GM12872 (cell line): ENCODE measurements at regions not wholly inside any gene's neighbourhood (a gene's known extent, or its start where the extent isn't known, plus 50 kb on each side); places are given as distances from the start of the nearest gene placed in this dataset.

Experiments
- TF ChIP-seq, protein P1 (sequence below): IDR thresholded peaks from 3 replicates; pipeline ENCODE4 v1.5.1; 2011; ENCODE audit warnings: low read depth, mild to moderate bottlenecking, low read length, moderate library complexity; ENCODE audit not compliant: insufficient read depth

DNA sequence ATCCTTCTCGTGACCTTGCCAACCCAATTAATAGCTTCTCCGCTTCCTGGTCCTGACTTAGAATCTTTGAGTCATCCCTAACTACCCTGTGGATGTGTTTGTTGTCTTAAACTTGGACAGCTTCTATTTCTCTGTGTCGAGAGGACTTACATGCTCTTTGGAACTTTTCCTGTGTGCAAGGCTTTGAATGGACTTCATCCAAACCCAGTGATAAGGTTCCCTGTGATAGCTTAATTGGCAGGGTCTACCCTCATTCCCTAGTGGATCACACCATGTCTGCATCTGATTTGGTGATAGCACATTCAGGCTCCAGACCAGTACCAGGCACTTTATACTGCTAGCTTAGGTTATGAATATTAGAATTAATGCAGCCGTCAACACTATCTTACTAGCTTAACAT is 378.2 kb upstream of the KAZN start:
- TF ChIP-seq, protein P1, sequence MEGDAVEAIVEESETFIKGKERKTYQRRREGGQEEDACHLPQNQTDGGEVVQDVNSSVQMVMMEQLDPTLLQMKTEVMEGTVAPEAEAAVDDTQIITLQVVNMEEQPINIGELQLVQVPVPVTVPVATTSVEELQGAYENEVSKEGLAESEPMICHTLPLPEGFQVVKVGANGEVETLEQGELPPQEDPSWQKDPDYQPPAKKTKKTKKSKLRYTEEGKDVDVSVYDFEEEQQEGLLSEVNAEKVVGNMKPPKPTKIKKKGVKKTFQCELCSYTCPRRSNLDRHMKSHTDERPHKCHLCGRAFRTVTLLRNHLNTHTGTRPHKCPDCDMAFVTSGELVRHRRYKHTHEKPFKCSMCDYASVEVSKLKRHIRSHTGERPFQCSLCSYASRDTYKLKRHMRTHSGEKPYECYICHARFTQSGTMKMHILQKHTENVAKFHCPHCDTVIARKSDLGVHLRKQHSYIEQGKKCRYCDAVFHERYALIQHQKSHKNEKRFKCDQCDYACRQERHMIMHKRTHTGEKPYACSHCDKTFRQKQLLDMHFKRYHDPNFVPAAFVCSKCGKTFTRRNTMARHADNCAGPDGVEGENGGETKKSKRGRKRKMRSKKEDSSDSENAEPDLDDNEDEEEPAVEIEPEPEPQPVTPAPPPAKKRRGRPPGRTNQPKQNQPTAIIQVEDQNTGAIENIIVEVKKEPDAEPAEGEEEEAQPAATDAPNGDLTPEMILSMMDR = no peak

DNA sequence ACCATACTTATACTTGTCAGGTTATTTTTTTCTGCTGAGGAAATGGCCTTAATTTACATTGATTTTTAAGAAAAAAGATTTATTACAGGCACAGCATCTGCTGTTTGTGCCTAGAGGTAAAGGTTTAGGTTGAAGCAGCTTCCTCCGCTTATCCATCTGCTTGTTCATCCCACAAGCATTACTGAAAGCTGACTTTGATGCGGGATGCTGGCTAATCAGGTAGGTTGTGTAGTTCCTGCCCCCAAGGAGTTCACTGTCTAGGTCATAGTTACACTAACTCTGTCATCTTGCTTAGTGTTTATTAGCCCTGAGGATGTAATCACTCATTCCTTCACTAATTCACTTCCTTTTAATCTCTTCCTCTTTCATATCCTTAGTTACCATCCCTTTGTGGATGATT is 377.7 kb upstream of the KAZN start:
- TF ChIP-seq, protein P1 = no peak

DNA sequence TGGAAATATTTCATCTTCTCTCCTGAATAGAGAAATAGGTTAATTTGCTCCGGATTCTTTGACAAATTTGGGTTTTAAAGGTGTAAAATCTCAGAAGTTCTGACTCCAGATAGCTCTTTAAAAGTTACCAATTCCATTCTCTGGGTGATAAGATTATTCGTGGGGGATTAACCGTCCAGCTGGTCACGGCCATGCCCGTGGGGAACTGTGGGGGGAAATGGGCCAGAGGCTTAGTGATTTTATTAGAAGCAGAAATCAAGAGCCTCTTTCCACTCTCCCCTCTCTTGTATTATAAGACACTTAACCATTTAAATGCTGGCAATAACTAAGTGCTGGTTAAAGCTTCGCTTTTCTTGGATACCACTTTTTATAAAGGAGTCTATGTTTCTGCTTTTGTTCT is 376.4 kb upstream of the KAZN start:
- TF ChIP-seq, protein P1 = no peak

GRCh38 chr1:14228677-14229076 is 369.8 kb upstream of the KAZN start:
- TF ChIP-seq, protein P1 = no peak

- TF ChIP-seq, protein P1 = no peak
Observed at GRCh38 chr1:14233510-14233909, 365.0 kb upstream of the KAZN start.

DNA sequence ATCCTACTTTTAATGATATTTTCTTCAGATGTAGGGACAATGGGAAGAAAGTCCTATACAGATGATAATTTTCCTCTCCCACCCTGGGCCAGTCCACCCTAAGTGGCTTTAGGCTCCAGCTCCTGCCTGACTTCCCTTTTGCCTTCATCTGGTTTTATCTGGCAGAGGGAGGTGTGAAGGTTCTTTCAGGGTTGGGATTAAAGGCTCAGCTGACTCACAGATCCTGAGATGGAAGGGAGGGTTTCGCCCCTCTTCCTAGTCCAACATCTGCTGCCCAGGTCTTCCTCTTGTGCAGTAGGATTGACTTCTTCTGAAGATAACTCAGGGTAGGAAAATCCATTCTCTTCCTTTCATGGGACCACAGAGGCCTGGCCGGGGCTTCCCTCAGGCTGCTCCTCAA is 362.4 kb upstream of the KAZN start:
- TF ChIP-seq, protein P1 = no peak

DNA sequence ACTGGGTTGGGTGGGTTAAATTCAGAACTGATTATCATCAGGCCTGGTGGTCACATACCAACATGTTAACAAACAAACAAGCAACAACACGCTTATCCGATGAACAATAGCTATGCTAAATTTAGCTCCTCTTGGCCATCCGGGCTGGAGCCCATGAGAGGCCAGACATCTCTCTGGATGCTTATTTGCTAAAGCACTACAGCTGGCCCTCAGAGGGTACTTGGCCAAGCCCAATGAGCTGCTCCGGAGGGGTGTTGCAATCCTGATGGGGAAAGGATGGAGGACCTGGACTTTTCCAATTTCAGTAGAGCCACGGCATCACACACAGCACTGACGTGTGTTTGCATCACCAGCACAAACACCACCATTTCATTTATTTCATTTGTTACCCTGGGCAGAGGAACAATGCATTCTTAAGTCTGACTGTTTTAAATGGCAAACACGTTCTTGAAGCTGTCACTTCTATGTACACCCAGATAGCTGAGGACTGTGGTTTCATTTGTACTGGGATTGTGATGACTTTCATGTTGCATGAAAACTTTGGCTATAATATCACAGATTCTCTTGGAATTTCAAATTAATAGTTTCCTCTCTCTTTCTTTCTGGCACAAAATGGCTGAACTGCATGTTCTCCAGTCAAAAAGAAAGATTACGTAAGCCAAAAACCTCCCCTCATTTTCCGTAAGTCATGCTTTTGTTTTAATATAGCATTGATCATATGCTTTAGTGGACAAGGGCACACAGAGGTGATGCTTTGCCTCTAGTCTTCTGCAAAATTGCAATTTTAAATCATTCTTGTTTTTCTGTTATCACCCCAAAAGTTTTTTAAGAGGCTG is 359.8 kb upstream of the KAZN start:
- TF ChIP-seq, protein P1 = no peak
